GM13976 (cell line): ENCODE measurements at regions not wholly inside any gene's neighbourhood (a gene's known extent, or its start where the extent isn't known, plus 50 kb on each side); places are given as distances from the start of the nearest gene placed in this dataset.

ENCODE experiments used
- DNase-seq: peaks from one replicate; pipeline ENCODE4 v3.0.0; 2012; ENCODE audit warnings: low spot score
- in situ Hi-C: fragments of 300-500 bp; cut with MboI; formaldehyde crosslinking; loops from one replicate; pipeline ENCODE4 v1.12.0; 2022; ENCODE audit warnings: low sequenced_read_pairs, mixed read lengths, inconsistent platforms; ENCODE audit not compliant: unreplicated experiment
- TF ChIP-seq, protein P1 (sequence below): IDR thresholded peaks from 2 replicates; pipeline ENCODE4 v1.5.1; 2012; ENCODE audit warnings: borderline replicate concordance, mild to moderate bottlenecking; ENCODE audit not compliant: insufficient read depth; ENCODE audit errors: extremely low read depth, missing control alignments, control extremely low read depth

DNA sequence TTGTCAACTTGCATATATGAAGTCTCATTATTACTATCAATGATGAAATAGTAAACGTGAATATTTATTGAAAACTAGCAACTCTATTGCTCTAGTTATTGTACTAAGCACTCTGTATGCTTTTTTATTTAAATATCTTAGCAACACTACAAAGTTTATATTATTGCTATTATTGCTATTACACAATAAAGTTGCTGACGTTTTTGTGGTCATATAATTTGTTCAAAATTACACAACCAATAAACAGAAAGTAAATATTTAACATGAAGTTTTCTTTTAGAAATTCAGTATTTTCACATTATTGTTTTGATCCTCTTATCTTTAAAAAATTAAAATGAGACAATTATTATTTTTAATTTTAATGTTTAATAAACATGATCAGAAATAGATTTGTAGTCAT is 1521.1 kb upstream of the PCDH7 start:
- TF ChIP-seq, protein P1, sequence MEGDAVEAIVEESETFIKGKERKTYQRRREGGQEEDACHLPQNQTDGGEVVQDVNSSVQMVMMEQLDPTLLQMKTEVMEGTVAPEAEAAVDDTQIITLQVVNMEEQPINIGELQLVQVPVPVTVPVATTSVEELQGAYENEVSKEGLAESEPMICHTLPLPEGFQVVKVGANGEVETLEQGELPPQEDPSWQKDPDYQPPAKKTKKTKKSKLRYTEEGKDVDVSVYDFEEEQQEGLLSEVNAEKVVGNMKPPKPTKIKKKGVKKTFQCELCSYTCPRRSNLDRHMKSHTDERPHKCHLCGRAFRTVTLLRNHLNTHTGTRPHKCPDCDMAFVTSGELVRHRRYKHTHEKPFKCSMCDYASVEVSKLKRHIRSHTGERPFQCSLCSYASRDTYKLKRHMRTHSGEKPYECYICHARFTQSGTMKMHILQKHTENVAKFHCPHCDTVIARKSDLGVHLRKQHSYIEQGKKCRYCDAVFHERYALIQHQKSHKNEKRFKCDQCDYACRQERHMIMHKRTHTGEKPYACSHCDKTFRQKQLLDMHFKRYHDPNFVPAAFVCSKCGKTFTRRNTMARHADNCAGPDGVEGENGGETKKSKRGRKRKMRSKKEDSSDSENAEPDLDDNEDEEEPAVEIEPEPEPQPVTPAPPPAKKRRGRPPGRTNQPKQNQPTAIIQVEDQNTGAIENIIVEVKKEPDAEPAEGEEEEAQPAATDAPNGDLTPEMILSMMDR, result no peak
- in situ Hi-C loops, result no loop called here
- no peak for DNase-seq

DNA sequence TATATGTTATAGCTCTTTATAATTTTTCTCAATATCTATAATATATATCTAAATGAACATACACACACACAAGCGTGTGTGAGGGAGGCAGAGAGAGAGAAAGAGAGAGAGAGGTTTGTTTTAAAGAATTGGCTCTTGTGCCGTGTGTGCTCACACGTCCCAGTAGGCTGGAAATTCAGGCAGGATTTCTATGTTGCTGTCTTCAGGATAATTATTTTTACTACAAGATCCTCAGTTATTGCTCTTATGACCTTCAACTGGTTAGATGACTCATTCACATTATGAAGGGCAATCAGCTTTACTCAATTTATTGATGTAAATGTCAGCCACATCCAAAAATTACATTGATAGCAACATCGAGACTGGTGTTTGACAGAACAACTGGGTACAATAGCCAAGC is 1520.7 kb upstream of the PCDH7 start:
- TF ChIP-seq, protein P1, result no peak

DNA sequence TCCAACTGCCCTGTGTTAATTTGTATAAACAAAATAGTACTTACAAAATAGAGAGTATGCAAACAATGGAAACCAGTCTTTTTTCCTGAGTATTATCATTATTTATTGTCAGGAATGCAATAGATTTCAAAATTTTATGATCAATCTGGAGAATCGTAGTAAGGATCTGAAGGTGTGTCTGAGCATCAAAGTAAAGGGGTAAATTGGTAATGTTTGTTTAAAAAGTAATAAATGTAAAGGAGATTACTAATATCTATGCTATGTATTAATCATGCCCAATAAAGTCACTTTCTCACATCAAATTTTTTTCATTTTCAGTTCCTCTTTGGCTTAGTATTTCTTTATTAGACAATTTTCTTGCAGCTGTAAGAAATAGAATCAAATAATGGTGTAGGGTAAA is 1507.1 kb upstream of the PCDH7 start:
- in situ Hi-C loops, result no loop called here

More for the DNA sequence above, 1520.7 kb upstream of the PCDH7 start:
- in situ Hi-C loops, result no loop called here
- DNase-seq, result no peak

DNA sequence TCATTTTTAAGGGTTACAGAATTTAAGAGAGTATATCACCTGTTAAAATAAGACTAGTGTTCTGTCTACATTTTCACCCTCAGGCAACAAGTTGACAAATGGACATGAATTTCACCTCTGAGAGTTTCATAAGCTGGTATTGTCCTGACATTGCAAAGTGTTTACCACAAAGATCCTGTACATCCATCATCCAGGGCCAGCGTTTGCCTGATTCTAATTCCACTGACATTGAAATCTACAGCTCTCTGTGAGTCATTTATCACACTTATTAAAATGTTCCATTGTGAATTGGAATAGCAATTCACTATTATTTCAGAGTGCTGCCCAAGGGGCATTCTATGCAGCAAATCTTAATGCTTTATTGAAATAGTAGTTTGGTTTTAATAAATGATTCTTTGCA is 1499.4 kb upstream of the PCDH7 start:
- DNase-seq, result no peak
- TF ChIP-seq, protein P1, result no peak
- in situ Hi-C loops, result no loop called here

More for the DNA sequence above, 1507.1 kb upstream of the PCDH7 start:
- TF ChIP-seq, protein P1, result no peak
- DNase-seq, result no peak

DNA sequence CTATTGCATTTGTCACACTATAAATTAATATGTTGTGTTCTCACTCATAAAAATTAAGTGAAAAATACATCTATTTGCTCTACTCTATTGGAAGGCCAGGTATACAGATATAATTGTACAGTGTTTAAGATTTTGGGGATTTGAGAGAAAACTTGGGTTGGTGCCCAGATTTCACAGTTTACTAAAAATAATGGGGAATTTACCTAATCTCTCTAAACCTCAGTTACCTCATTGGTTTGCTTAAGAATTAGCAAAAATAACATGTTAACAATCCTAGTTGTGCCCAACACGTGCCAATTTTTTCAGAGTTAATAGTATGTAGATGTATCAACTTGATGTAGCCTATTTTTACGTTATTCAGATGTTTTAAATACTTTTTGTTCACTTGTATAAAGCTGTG is 1495.3 kb upstream of the PCDH7 start:
- in situ Hi-C loops, result no loop called here
- TF ChIP-seq, protein P1, result no peak
- no peak for DNase-seq

DNA sequence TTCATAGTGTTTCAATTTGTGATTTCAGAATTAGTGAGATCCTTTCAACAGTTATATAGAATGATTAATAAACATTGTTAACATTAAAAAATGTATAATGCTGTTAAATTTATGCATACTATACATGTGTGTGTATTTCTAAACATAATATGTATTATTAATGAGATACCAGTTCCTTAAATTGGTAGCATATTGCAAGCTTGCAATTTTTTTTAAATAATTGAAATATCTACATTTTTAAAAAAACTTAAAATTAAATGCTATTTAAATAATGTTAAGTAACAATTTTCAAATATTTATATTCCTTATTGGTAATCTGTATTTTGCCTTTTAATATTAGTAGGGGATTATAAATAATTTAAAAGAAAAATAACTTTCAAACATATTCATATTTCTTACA is 1479.5 kb upstream of the PCDH7 start:
- in situ Hi-C loops, result no loop called here
- TF ChIP-seq, protein P1, result no peak
- DNase-seq, result no peak

DNA sequence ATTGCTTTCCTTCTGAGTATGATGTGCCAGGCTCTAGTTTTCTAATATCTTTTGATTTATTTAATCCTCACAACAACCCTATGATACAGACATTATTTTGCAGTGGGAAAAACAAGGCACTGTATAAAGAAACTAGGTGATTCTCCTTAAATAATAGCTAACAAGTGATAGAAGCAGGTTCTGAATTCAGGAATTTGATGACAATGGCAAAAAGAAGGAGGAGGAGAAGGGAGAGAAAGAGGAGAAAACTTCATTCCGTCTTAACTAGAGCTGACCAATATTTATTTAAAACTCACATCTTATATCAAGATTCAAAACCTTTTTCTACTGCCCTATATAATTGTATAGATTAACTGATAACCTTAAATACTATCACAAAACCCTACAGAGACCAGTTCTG is 1477.1 kb upstream of the PCDH7 start:
- TF ChIP-seq, protein P1, result no peak
- in situ Hi-C loops, result no loop called here

More for the DNA sequence above, 1477.1 kb upstream of the PCDH7 start:
- DNase-seq, result no peak
